BLaER1 (cell line): ENCODE measurements at regions not wholly inside any gene's neighbourhood (a gene's known extent, or its start where the extent isn't known, plus 50 kb on each side); places are given as distances from the start of the nearest gene placed in this dataset.

Experiments
- H3K27ac ChIP-seq: shearing (Covaris generic); formaldehyde crosslinking; 2 replicates; pipeline ENCODE4 v1.8.1; 2022
- H3K27me3 ChIP-seq: shearing (Covaris generic); formaldehyde crosslinking; 2 replicates; pipeline ENCODE4 v1.8.1; 2022
- H3K36me3 ChIP-seq: shearing (Covaris generic); formaldehyde crosslinking; 2 replicates; pipeline ENCODE4 v1.8.1; 2022
- H3K4me1 ChIP-seq: shearing (Covaris generic); formaldehyde crosslinking; 2 replicates; pipeline ENCODE4 v1.8.1; 2022
- H3K4me2 ChIP-seq: shearing (Covaris generic); formaldehyde crosslinking; 2 replicates; pipeline ENCODE4 v1.8.1; 2022
- H3K4me3 ChIP-seq: shearing (Covaris generic); formaldehyde crosslinking; 2 replicates; pipeline ENCODE4 v1.8.1; 2022
- H3K9ac ChIP-seq: shearing (Covaris generic); formaldehyde crosslinking; 2 replicates; pipeline ENCODE4 v1.8.1; 2022
- H3K9me3 ChIP-seq: shearing (Covaris generic); formaldehyde crosslinking; 2 replicates; pipeline ENCODE4 v1.8.1; 2022
- H4K20me1 ChIP-seq: shearing (Covaris generic); formaldehyde crosslinking; 2 replicates; pipeline ENCODE4 v1.8.1; 2022
- Cebpa-rat ChIP-seq: shearing (Covaris generic); IDR thresholded peaks from 2 replicates; pipeline ENCODE4 v1.8.1; 2022

GRCh38 chr12:18979401-18980126 lies 150.0 kb upstream of the PLEKHA5 start:
- Histone ChIP-seq H3K36me3 (no peaks in the 10 kb centered on the region), H3K9me3 (peaks cover 13% of the 10 kb centered on the region; the same call in 1 of the 2 replicates), H4K20me1 (no peaks in the 10 kb centered on the region), H3K9ac (no peak overlapping the region), H3K4me2 (no peak overlapping the region), H3K4me3 (no peak overlapping the region), H3K27ac (no peak overlapping the region), H3K4me1 (no peaks in the 10 kb centered on the region), H3K27me3 (no peaks in the 10 kb centered on the region)
- TF ChIP-seq Cebpa-rat: no peak

DNA sequence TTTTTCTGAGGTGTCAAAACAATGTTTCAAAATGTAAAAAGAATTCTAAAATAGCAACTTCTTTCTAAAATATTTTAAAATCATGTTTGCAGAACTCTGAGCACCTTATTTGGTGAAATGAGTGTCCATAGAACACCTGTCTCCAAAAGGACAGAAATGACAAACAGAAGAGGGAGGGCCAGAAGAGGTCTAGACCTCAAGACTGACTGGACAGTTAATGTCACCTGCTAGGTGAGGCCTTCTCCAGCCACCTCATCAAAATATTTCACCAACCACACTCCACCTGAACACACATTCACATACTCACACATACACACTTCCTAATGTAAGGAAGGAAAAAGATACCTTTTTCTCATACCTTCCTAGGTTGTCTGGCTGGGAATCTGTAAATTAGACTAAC lies 147.8 kb upstream of the PLEKHA5 start:
- H3K27me3 ChIP-seq: no peaks in the 10 kb centered on the region
- H3K27ac ChIP-seq: no peak overlapping the region
- no peak overlapping the region for H3K4me2 ChIP-seq
- TF ChIP-seq Cebpa-rat: no peak
- no peaks in the 10 kb centered on the region for H3K4me1 ChIP-seq
- no peak overlapping the region for H3K9ac ChIP-seq
- H3K36me3 ChIP-seq: no peaks in the 10 kb centered on the region
- peaks cover 13% of the 10 kb centered on the region; the same call in 1 of the 2 replicates for H3K9me3 ChIP-seq
- no peaks in the 10 kb centered on the region for H4K20me1 ChIP-seq
- no peak overlapping the region for H3K4me3 ChIP-seq

- Histone ChIP-seq H3K36me3 (no peaks in the 10 kb centered on the region), H4K20me1 (no peaks in the 10 kb centered on the region), H3K9me3 (peaks cover 10% of the 10 kb centered on the region; the same call in 1 of the 2 replicates), H3K4me2 (no peak overlapping the region), H3K27ac (no peak overlapping the region), H3K27me3 (no peaks in the 10 kb centered on the region), H3K4me1 (no peaks in the 10 kb centered on the region), H3K9ac (no peak overlapping the region), H3K4me3 (no peak overlapping the region)
- no peak for TF ChIP-seq Cebpa-rat
Measured at GRCh38 chr12:18982226-18982949, 147.1 kb upstream of the PLEKHA5 start.

- Histone ChIP-seq H3K4me3 (no peak overlapping the region), H3K4me1 (no peaks in the 10 kb centered on the region), H3K27me3 (no peaks in the 10 kb centered on the region), H3K9ac (no peak overlapping the region), H3K4me2 (no peak overlapping the region), H3K27ac (no peak overlapping the region), H3K36me3 (no peaks in the 10 kb centered on the region), H4K20me1 (no peaks in the 10 kb centered on the region), H3K9me3 (no peaks in the 10 kb centered on the region)
- no peak for TF ChIP-seq Cebpa-rat
Measured at GRCh38 chr12:18983854-18984253, 145.7 kb upstream of the PLEKHA5 start.

- Histone ChIP-seq H4K20me1 (no peaks in the 10 kb centered on the region), H3K4me3 (no peak overlapping the region), H3K9me3 (no peaks in the 10 kb centered on the region), H3K36me3 (no peaks in the 10 kb centered on the region), H3K27ac (no peak overlapping the region), H3K27me3 (no peaks in the 10 kb centered on the region), H3K4me1 (no peaks in the 10 kb centered on the region), H3K4me2 (no peak overlapping the region), H3K9ac (no peak overlapping the region)
- TF ChIP-seq Cebpa-rat: no peak
Measured at GRCh38 chr12:18990856-18991255, 138.7 kb upstream of the PLEKHA5 start.

DNA sequence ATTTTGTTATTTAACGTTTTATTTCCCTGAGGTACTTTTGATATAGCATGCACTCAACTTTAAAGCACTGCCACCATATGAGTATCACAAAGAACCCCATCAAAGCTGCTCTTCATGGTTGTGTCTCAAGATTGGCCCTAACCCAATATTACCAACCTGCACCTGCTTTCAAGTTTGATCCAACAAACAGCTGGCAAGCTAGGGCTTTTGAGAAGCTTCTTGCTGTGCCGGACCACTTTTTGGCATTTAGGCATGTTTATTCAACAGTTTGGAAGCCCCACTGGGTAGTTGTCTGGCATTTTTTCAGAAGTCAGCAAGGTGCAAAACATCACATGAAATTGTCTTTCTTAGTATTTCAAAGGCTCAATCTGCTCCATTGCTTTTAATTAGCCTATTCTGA lies 137.2 kb upstream of the PLEKHA5 start:
- no peaks in the 10 kb centered on the region for H4K20me1 ChIP-seq
- no peak overlapping the region for H3K4me2 ChIP-seq
- H3K36me3 ChIP-seq: no peaks in the 10 kb centered on the region
- H3K27me3 ChIP-seq: no peaks in the 10 kb centered on the region
- TF ChIP-seq Cebpa-rat: no peak
- H3K9ac ChIP-seq: no peak overlapping the region
- no peaks in the 10 kb centered on the region for H3K9me3 ChIP-seq
- H3K27ac ChIP-seq: no peak overlapping the region
- no peak overlapping the region for H3K4me3 ChIP-seq
- H3K4me1 ChIP-seq: no peaks in the 10 kb centered on the region

DNA sequence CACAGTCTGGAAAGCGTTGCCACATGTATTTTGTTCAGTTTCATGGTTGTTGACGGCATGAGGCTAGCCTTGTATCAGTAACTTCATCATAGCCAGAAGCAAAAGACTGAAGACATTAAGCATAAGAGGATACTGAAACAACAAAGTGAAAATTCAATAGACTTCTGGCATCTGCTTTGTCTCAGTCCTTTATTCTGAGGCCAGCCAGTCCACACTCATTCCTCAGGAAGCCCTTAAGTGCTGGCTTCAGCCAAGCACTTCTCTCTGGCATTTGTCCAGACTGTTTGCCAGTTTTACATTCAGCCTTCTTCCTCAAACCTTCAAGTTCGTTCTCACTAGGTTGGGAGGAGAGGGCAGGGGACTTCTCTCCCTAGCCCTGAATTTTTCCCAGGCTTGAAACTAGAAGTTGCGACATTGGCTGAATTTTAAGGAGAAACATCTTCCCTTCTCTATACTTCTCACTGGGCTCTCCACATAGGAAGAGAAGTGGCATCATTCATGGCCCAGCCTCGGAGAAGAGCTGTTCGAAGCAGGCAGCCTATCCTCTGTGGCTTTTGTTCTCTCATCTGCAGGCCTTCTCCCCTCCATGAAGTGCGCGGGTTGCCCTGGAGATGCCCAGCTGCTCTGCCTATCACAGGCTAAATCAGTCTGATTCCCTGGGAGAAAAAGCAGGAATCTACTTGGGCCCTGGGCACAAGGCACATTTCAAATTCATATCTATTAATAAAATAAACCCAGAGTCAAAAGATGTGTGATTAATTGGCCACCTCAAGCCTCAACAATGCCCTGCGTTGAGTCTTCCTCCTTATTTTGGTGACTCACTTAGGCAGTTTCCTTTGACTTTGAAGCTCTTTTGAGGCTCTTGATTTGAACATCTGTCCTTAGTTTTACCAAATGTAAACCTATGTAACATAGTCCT lies 130.9 kb upstream of the PLEKHA5 start:
- H3K9ac ChIP-seq: no peak overlapping the region
- H3K27me3 ChIP-seq: no peaks in the 10 kb centered on the region
- no peak overlapping the region for H3K4me3 ChIP-seq
- H3K27ac ChIP-seq: no peak overlapping the region
- H3K4me2 ChIP-seq: no peak overlapping the region
- TF ChIP-seq Cebpa-rat: no peak
- no peaks in the 10 kb centered on the region for H4K20me1 ChIP-seq
- no peaks in the 10 kb centered on the region for H3K36me3 ChIP-seq
- H3K9me3 ChIP-seq: no peaks in the 10 kb centered on the region
- no peaks in the 10 kb centered on the region for H3K4me1 ChIP-seq

GRCh38 chr12:19000836-19001235 lies 128.7 kb upstream of the PLEKHA5 start:
- no peak for TF ChIP-seq Cebpa-rat
- no peak overlapping the region for H3K9ac ChIP-seq
- H3K36me3 ChIP-seq: no peaks in the 10 kb centered on the region
- H3K4me1 ChIP-seq: no peaks in the 10 kb centered on the region
- no peak overlapping the region for H3K4me2 ChIP-seq
- no peaks in the 10 kb centered on the region for H4K20me1 ChIP-seq
- no peak overlapping the region for H3K27ac ChIP-seq
- no peak overlapping the region for H3K4me3 ChIP-seq
- H3K27me3 ChIP-seq: no peaks in the 10 kb centered on the region
- no peaks in the 10 kb centered on the region for H3K9me3 ChIP-seq

DNA sequence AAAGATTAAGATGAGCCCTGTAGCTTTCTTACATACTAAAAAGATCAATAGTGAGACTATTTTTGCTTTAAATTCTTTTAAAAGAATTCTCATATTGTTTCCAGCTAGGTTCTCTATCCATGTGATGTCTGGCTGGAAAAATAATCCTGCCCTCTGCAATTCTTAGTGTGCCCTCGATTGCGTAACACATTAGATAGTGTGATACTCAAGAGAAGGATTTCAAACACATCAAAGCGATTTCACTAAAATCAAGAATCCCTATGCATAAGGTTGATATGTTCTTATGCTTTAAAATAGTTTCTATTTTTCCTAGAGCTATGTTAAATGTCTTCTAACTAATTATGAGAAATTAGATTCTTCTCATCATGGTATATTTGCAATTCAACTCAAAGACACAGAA lies 127.3 kb upstream of the PLEKHA5 start:
- Histone ChIP-seq H3K9me3 (no peaks in the 10 kb centered on the region), H3K36me3 (no peaks in the 10 kb centered on the region), H3K27me3 (no peaks in the 10 kb centered on the region), H3K4me3 (no peak overlapping the region), H3K4me1 (no peaks in the 10 kb centered on the region), H3K9ac (no peak overlapping the region), H3K27ac (no peak overlapping the region), H4K20me1 (no peaks in the 10 kb centered on the region), H3K4me2 (no peak overlapping the region)
- TF ChIP-seq Cebpa-rat: peak; percentile 73; the same call in 1 of the 2 replicates
